GF-D8 (cell line): ENCODE measurements at regions not wholly inside any gene's neighbourhood (a gene's known extent, or its start where the extent isn't known, plus 50 kb on each side); places are given as distances from the start of the nearest gene placed in this dataset.
"Not testable (repeated sequence)": the region's sequence is repeated elsewhere in the genome, so short reads cannot be mapped to it uniquely, and the experiment has no call there.

Source experiments
- DNase-seq: peaks from one replicate; lab custom pipeline; 2025; lab: John Stamatoyannopoulos, UW

GRCh38 chr6:76771059-76771634 lies 692.1 kb downstream of the HTR1B start:
- no peak for DNase-seq

DNA sequence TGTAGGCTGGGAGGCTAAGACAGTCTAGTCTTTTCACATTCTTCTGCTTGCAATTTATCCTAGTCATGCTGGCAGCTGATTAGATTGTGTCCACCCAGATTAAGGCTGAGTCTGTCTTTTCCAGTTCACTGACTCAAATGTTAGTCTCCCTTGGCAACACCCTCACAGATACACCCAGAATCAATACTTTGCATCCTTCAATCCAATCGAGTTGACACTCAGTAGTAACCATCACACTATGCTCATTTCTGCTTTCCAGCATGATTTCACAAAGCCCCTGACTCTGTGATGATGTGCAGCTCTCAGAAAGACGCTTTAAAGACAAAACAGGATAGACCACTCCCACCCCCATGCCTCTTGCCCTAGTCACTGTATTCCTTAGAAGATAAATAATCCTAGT lies 693.0 kb downstream of the HTR1B start:
- no peak for DNase-seq

DNA sequence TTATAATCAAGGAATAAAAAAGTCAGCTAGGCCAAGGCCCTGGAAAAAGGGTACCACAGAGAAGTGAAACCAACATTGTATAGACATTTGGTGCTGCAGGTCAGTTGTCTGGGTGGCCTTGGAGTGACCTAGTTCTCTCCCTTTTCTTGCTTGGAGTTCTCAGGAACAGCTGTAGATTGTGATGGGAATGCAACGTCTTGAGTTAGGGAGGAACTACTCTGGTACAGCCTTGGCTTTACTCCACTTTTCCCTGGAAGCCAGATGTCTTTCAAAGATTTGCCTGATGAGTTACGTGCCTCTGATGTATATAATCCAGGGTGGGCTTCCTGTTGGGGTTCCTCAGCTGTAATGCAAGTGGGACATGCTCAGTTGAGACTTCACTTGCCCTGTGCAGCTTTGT lies 694.7 kb downstream of the HTR1B start:
- no peak for DNase-seq

- DNase-seq: no peak
Observed at GRCh38 chr6:76764057-76764456, 691.6 kb upstream of the IMPG1 start.

- DNase-seq: no peak
Observed at GRCh38 chr6:76752841-76753240, 680.4 kb upstream of the IMPG1 start.

GRCh38 chr6:76745388-76745787 lies 672.9 kb upstream of the IMPG1 start:
- DNase-seq: not testable (repeated sequence)

DNA sequence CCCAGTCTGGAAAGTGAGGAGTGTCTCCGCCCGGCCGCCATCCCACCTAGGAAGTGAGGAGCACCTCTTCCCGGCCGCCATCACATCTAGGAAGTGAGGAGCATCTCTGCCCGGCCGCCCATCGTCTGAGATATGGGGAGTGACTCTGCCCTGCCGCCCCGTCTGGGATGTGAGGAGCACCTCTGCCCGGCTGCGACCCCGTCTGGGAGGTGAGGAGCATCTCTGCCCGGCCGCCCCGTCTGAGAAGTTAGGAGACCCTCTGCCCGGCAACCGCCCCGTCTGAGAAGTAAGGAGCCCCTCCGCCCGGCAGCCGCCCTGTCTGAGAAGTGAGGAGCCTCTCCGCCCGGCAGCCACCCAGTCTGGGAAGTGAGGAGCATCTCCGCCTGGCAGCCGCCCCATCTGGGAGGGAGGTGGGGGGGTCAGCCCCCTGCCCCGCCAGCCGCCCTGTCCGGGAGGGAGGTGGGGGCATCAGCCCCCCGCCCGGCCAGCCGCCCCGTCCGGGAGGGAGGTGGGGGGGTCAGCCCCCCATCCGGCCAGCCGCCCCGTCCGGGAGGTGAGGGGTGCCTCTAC lies 671.8 kb upstream of the IMPG1 start:
- DNase-seq: not testable (repeated sequence)

DNA sequence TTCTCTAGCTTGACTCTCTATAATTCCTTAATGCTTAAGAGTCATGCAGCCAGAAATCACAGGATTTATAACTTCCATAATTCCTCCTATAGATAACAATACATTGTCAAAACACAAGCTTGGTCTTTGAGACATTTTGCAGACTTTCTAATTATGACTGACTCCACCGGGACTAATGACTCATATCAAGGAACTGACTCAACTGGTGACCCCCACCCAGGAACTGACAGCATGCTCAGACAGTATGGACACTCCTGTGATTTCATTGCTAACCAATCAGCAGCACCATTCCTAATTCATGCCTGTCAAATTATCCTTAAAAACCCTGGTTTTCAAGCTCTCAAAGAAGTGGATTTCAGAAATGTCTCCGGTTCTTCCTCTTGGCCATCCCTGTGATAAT lies 670.5 kb upstream of the IMPG1 start:
- no peak for DNase-seq

GRCh38 chr6:76719449-76719848 lies 647.0 kb upstream of the IMPG1 start:
- no peak for DNase-seq

DNA sequence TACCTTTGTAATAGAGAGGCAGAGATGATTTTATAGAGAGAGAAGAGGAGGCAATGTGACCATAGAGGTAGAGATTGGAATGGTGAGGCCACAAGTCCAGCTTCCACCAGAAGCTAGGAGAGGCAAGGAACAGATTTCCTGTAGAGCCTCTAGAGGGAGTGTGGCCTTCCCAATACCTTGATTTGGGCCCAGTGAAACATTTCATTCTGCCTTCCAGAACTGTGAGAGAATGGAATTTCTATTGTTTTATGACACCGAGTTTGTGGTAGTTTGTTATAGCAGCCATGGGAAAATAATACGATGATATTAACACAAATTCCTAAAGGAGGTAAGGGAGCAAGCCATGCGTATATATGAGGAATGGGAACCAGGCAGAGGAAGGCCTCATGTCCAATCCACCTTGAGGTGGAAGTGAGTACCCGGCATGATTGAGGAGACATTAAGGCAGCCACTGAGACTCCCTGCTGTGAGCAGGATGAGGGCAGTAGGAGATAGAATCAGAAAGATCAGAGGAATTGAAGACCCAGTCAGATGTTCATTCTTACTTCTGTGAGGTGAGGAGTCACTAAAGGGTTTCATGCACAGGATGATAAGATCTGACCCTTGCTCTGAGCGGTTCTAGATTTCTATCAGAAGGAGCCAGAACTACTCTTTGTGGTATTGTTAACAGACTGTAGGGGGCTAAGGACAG lies 636.3 kb upstream of the IMPG1 start:
- no peak for DNase-seq

GRCh38 chr6:76707630-76708029 lies 635.2 kb upstream of the IMPG1 start:
- no peak for DNase-seq

DNA sequence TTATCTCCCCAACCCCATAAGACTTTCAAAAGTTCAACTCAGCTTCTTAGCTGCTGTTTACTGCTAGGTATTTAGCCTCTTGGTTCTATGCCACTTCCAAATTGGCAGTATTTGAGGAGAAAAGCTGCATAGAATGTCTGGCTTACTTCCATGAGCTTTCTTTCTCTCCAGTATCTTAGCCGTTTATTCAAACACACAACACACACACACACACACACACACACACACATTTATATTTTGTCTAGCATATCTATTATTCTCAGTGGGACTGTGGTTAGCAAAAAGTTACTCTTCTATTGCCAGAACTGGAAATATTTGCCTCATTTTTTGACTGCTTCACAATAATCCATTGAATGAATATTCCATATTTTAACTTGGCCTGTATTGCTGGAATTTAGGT lies 634.2 kb upstream of the IMPG1 start:
- DNase-seq: no peak

- no peak for DNase-seq
Observed at GRCh38 chr6:76706086-76706485, 633.6 kb upstream of the IMPG1 start.

DNA sequence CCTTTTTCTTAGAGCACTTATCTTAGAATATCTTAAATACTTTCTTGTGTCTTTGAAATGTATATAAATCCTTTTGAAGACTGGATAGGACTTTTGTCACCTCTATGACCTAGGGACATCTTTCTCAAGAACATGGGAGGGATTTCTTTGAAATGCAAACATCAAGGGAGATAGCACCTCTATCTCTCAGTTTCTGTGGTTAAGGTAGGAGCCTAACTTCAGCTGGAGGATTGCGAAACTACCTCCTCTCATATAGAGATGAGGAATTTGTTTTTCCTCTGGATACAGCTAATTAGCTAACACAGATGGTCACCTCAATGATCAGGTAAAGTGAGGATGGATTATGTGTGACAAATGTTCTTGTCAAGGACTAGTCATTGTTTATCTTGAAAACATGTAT lies 631.3 kb upstream of the IMPG1 start:
- DNase-seq: no peak

GRCh38 chr6:76703285-76703684 lies 630.8 kb upstream of the IMPG1 start:
- DNase-seq: no peak

DNA sequence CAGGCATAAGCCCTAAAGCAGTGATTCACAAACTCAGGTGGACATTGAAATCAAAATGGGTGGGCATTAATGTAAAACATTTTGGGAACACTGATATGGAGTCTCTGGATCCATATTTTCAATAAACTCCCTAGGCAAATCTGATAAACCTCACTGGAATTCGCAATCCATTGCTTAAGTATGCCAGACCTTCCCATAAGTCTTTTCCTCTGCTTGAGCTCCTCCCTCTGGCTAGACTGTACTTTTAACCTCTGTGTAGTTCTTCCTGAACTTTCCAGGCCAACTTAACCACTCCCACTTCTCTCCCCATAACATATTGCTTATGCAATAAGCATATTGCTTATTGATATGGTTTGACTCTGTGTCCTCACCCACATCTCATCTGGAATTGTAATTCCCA lies 629.7 kb upstream of the IMPG1 start:
- DNase-seq: no peak

- no peak for DNase-seq
Observed at GRCh38 chr6:76701610-76702009, 629.1 kb upstream of the IMPG1 start.

GRCh38 chr6:76697585-76697984 lies 625.1 kb upstream of the IMPG1 start:
- no peak for DNase-seq

- DNase-seq: no peak
Observed at GRCh38 chr6:76694795-76695194, 622.3 kb upstream of the IMPG1 start.

DNA sequence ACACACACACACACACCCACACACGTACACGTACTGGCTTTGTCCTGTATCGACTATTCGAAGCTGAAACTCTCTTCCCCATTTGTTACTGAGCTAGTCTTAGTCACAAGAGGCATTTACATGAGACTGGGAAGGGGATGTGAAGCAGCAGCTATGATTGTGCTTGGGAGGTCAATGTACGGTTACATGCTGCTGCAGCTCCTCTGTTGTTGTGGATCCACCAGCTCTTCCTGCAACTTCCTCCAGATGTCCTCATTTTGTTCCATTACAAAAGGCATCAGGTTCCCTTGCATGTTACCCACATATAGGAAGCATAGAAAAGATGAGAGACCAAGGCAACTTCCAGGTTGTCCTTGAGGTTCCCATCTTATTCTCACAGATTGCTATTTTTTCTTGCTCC lies 612.4 kb upstream of the IMPG1 start:
- DNase-seq: no peak

GRCh38 chr6:76683985-76684384 lies 611.5 kb upstream of the IMPG1 start:
- no peak for DNase-seq

- DNase-seq: no peak
Observed at GRCh38 chr6:76682842-76683241, 610.4 kb upstream of the IMPG1 start.

- DNase-seq: no peak
Observed at GRCh38 chr6:76681781-76682180, 609.3 kb upstream of the IMPG1 start.

DNA sequence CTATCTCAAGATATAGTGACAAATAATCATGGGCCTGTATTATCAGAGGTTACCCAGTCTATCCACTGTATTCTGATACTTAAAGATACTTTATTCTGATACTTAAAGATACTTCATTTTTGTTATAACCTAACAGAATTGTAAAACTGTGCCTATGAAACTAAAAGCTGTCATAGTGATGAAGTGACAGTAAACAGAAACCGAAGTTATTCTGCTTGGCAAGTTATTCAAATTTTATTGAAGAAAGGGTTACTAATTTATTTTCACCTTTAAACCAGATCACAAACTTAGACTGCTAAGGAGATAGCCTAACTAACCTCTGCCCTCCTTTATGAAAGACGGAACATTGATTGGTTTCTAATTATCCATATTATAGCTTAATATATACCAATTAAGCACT lies 604.6 kb upstream of the IMPG1 start:
- DNase-seq: no peak
